HG03575 (cell line): ENCODE measurements at regions not wholly inside any gene's neighbourhood (a gene's known extent, or its start where the extent isn't known, plus 50 kb on each side); places are given as distances from the start of the nearest gene placed in this dataset.

Experiments used
- ATAC-seq: cut with Tn5 transposase; IDR thresholded peaks from one replicate; pipeline ENCODE4 v1.9.1; 2021; ENCODE audit not compliant: unreplicated experiment, insufficient number of reproducible peaks, low FRiP score; ENCODE audit errors: extremely low read depth

DNA sequence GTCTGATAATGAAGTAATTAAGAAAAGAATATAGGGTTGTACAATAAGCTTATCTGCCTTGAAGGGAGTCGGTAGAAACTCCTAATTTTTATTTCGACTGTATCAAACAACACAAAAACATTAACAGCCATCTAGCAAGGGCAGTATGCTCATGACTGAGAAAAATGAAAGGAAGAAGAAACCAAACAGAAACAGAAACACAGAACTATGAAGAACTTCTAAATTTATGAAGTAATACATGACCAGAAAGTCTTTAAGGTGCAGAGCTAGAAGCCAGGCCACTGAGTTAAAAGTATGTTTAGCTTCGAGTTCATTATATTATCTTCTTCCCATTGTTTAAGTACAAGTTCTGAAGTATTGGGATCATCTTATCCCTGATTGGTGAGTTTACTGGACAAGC is 367.3 kb upstream of the C9orf72 start:
- no peak for ATAC-seq

DNA sequence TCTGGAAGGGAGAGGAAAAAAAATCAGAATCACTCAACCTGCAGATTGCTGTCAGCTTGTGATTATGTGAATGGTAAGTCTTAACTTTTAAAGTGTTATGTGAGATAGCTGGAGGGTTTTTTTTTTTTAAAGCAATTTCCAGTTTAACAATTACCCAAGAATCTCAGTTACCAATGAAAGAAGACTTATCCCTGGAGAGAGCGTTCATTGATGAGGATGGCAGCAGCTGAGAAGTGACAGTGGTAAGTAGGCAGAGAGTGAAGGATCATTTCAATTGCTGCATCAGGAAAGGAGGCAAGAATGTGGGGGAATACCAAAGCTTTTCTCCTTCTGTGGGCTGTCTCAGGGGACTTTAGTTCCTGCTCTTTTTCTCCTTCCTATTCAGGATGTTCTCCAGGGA is 370.2 kb upstream of the C9orf72 start:
- ATAC-seq = no peak

DNA sequence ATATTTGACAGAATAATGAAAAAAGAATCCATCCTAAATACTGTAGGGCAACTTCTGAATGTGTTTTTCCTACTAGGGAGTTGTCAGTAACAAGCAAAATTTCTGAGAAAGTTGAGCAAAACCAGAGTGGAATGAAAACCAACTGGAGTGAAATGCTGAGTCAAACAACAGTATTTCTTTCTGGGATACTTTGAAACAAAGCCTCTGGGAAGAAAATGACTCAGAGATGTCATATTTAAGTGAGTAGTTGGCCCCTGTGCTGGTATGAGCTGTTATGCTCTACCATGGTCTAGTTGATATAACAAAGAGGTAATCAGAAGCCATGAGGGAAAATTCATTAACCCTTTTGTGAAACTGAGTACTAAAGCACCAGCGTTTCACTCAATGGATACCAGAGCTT is 372.1 kb upstream of the C9orf72 start:
- no peak for ATAC-seq

DNA sequence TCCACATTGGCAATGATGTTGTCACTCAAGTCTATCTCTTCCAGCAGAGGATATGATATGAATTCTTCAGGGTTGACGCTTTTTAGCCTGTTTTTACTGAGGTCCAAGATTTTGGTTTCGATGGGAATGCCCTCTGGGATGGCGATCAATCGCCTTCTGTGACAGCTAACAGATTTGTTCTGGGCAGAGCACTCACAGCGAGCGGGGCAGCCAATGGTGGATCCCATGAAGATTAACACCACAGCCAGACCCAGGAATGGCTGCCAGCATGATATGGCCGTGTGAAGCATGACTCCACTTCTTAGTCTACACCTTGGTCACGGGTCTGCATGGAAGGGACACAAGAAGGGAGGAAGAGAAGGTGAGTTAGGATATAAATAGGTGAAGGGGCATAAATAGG is 377.1 kb upstream of the C9orf72 start:
- ATAC-seq = no peak

DNA sequence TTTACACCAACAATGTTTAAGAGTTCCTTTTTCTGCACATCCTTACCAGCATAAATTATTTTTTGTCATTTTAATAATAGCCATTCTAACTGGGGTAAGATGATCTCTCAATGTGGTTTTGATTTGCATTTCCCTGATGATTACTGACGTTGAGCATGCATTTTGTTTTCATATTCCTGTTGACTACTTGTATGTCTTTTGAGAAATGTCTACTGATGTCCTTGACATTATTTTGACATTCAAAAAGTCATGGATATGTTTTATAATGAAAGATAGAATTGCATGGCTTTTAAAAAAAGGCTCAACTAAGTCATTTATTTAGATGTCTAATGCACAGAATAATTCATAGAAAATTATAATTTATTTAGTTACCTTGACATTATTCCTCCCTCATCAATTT is 381.6 kb upstream of the C9orf72 start:
- ATAC-seq = no peak

DNA sequence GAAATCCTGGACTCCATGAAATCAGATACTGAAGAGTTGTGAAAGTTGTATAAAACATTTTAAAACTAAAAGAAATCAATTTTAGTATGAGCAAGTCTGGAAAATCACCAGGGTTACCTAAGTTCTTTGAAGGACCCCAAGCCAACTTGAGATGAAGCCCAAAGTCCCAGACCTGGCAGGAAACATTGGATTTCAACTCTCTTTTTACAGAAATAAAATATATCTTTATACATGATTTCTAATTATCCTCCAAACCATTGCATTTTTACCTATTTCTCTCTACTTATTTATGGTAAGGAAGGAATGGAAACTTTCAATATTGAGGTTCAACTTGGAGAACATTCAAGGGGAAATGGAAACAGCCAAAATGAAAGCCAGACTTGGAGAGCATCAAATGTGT is 390.6 kb upstream of the C9orf72 start:
- no peak for ATAC-seq

DNA sequence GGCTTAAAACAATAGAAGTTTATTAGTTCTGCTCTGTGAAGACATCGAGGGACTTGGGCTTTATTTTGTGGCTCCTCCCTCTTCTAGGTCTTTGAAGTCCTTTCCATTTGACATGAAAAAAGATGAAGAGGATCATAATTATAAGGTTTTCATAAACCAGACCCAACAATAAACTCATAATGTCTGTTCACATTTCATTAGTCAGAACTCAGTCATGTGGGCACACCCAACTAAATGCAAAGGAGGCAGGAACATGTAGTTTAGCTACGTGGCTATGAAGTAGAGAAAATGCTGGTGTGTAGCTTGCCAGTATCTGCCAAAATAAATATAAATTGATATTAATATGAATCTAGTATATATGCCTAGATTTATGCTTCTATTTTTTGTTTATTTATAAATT is 393.9 kb upstream of the C9orf72 start:
- no peak for ATAC-seq

DNA sequence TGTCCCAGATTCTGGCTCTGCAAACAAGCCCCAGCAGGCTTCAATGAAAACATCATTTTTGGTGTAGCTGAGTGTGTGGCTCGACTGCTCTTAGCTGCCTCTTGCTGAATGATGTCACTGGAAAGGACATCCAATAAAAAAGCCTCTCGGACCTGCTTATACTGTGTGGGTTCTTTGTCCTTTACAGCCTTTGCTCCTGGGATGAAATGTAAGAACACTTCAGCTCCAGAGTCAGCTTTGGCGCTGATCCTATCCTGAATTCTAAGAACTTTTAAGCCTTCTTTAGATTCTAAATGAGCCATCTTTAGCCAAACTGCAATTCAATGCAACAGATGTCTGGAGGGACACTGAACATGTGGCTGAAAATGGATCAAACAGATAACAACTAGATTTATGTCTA is 404.6 kb upstream of the C9orf72 start:
- no peak for ATAC-seq

DNA sequence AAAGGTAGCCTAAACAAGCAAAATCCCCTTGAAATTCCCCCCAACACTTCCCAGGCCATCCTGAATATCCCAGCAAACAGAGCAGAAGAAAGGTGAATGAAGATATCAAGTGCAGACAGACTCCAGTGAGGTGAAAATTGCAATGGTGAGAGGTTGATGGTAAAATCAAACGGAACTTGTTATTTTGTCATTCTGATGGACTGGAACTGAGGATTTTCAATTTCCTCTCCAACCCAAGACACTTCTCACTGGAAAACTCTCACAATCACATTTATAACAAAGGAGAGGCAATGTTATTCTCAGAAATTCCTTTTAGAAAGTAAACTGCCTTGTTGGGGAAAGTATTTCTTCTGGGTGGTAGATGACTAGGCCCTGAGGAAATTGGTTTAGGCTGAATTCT is 412.4 kb upstream of the C9orf72 start:
- no peak for ATAC-seq

DNA sequence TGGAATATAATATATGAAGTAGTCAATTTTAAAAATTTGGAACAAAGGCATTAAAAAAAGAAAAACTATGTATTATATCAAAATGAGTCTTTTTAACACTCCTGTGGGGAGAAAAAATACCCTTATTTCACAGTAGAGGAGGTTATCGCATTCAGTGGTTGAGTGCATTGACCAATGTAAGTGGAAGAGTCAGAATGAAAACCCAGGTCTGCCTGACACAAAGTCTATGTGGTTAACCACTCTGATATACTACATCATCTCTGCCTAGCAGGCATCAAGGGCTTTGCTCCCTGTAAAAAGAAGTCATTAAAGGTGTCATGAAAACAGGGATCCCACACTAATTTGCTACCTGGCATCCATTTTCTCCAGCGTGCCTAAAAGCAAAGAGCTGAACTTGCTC is 417.2 kb upstream of the C9orf72 start:
- ATAC-seq = no peak

DNA sequence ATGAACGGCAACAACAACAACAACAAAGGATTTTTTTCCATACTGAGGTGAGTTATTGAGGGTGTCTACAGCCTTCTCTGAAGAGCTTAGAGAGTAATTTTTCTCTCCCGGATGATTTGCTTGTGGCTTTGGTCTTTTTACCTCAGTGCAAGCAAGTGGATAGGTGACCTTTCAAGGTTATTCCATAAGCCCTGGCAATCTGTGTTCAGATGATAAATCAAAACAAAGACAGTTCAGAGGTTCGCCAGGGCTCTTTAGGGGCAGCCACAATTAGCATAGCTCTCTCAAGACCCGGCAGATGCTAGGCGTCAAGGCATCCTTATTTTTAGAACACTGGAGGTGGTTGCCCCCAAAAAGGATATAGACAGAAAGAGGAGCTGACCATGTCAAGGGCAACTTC is 417.9 kb upstream of the C9orf72 start:
- no peak for ATAC-seq

DNA sequence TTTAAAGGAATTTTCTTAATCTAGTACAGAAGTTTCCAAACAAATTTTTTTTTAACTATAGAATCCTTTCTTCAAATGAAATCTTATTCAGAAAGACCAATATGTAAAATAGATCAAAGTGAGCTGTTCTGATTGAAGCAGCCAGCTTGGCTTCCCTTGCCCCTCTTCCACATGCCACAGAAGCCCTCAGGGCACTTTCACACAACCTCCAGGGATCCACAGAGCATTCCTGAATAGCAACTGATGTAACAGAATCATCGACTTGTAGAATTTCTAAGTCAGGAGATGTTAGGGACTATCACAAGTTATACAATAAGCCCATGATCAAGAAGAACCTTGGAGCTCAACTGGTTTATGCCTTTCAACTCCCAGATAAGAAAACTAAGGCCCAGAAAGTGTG is 427.8 kb upstream of the C9orf72 start:
- no peak for ATAC-seq

DNA sequence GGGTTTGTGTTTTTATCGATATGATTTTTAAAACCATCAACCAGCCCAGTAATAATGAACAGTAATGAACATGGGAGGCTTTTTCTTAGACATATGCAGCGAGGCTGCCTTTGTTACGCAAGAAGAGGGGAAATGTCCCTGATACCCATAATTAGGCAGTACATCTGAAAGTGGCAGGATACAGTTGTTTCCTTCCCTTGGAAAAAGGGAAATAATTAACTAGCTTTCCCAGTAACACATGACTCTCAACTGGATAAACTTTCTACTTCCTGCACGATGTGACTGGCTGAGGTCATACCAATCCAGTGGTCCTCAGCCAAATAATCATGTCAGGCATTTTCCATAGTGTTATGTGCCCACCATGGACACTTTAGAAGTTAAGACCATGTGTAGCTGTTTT is 431.6 kb upstream of the C9orf72 start:
- no peak for ATAC-seq

DNA sequence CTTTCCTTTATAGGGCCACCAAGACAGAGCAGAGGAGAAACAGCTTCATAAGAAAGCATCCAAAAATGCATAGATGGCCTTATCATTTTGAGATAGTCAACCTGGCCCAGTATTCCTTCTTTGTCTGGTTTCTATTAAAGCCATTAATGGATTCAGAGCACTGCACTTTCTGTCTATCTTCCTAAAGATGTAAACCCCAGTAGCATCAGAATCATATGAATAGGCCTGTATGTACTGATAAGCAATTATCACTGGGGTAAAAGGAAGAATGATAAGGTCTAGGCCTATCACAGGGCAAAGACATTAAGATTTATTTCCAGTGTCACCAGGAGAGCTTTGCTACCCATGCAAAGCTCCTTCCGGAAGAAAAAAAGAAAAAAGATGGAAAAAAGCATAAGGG is 432.5 kb upstream of the C9orf72 start:
- no peak for ATAC-seq

DNA sequence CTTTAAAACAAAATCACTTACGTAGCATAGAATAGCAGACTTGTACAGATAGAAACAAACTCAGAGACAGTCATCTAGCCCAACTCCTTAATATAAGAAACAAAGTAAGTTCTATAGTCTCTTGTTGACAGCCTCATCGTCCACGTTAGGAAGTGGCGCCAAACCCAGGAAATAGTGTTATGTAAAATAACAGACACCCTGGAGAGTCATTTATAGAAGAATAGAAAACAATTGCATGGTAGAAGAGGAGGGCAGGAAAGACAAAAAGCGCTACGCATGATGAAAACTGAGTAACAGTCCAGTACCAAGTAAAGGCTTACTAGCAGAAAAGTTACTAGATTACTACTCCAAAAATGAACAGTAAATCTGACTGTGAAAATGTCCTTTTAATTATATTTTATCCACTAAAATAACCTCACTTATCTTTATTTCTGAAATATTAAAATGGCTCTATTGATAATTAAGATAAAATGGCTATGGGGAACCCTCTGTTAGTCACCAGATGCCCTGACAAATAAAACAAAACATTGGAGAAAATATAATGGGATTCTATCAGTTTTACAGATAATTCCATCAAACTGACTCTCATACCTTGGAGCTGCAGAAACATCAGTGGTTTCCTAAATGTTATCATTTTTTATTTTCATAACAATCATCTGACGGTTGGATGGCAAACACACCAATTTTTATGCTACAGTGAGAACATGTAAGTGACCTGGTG is 434.0 kb upstream of the C9orf72 start:
- ATAC-seq = no peak

DNA sequence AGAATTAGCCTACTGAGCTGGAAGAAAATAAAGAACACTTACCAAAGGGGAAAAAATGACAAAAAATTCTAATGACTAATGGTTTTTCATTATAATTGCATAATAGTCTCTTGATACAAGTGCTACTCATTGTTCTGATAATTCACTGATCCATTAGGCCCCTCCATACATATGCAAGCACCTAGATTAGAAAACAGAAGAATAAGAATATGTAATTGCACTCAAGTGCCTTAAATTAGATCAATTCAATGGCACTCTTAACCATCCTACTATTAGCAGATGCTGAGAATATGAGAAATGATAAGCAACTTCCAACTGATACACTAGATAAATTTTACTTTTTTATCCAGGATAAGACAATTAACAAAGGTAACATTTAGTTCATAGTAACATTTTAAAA is 440.9 kb upstream of the C9orf72 start:
- no peak for ATAC-seq

DNA sequence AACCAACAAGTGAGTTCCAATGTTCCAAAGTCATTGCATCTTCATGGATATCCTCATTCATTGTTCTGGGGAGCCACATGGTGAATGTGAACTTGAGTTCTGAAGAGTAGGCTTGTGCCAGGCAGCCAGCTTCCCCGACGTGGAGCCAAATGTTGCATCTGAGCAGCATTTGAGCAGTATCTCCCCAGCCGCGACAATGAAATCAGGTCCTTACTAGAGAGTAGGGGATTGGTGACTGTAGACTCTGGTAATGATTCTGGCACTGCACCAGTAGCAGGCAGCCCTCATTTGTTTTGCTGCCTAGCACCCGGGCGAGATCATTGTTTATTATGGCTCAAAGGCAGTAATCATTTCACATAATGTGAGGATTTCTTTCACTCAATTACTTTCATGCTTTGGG is 451.4 kb upstream of the C9orf72 start:
- ATAC-seq = no peak

DNA sequence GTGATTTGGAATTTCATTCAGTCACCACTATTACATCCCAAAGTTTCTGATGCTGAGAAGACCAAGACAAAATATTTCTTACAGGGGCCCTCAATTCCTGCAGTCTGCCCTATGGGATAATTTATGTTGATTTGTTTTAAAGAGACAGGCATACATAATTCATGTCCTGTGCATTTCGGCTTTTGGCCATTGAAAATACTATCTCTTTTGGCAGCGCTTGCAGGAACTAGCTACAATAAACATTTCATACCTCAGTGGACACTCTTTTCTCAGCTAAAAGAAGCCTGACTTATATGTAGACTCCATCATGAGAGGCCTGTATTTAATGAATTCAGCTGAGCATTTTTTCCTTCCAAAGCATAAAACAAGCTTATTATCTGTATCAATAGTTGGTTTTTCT is 451.9 kb upstream of the C9orf72 start:
- no peak for ATAC-seq

DNA sequence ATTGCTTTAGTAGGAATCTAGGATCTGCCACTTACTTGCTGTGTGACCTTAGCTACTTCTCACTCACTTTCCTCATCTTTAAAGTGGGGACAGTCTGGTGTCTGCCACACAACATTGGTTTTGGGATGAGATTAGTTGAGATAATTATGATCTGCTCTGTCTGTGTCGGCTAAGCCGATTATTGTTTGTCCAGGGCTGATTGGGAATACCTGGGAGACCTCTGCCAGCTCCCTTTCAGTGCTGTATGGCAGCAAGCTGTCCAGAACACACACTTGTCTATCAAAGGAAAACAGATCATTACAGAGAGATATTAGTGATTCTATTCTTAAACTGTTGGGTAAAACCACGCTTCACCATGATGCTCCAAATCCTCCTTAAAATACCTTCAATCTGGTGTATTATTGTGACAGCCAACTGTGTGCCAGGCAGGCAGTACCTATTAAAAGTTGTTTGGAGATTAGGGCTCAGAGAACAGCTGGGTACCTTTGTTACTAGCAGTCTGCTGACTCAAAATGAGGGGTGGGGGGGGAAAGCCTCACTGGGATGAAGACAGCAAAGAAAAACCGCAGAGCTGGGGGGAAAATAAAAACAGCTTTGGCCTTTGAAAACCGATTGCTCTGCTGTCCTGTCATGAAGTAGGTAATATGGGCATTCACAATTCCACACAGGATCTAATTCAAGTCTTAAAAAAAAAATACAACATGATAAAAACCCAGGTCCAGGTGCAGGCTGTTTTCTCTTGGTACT is 458.4 kb upstream of the C9orf72 start:
- no peak for ATAC-seq

DNA sequence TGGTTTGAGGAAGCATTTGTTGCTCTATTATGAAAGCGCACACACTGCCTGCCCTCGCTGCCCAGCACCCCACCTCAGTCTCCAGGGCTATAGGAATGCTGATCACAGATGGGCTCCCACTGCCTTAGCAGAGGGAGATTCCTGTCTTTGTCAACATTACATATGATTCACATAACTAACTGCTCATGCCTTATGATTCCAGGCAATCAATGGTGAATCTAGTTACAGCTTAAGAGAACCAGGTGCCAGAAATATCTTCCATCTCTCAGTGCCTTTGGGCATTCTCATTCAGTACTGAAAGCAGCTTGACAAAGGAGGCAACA is 458.9 kb upstream of the C9orf72 start:
- no peak for ATAC-seq

DNA sequence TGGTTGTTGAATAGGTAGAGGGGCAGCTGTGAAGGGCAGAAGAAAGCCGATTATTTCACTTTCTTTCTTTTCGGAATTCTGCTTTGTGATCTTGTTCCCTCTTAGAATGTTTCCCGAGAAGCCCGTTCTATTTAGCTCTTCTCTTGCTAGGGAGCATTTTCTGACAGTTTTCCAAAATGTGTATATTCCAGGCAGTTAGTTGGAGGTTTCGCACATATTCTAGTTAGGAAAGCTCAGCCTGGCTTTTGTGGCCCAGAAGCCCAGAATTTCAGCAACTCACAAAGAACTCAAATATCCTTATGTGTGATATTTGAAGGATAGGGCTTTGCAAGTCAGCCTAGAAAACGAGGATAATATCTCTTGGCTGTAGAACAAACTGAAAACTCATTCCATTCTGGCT is 461.0 kb upstream of the C9orf72 start:
- ATAC-seq = no peak
